ENCODE measurements at regions not wholly inside any gene's neighbourhood (a gene's known extent, or its start where the extent isn't known, plus 50 kb on each side); places are given as distances from the start of the nearest gene placed in this dataset.

DNA sequence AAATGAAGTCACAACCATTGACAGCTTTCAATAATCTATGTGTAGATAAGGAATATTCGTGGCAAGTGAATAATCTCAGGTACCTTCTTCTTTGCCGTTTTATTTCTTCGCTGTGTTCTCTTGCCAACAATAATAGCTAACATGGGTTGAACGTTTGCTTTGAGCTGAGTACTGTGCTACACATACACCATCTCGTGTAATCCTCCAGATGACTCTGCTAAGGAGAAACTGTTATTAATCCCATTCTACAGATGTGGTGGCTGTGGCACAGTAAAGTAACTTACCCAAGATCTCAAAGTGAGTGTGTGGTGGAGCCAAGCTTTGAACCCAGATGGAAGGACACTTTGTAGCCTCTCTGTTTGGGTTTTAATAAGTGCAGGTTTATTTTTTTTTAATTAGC is 179.7 kb downstream of the C9orf152 start:
- H3K9me1 ChIP-seq (replicated peaks; ENCODE audit: control insufficient read depth, extremely low read depth, insufficient read depth, low read length) = no peaks in the 10 kb centered on the region
- no peaks in the 10 kb centered on the region for H3K9me3 ChIP-seq (replicated peaks; ENCODE audit: control insufficient read depth, insufficient read depth, low read length)
- FAIRE-seq = no peak
- peak overlapping the region in 1 of 3 experiments; percentile 25 for H3K4me3 ChIP-seq (replicated peaks in 1 of 3; ENCODE audit: insufficient read depth in 1 of 3, low read depth in 1 of 3, low read length in 3 of 3)
- H3K27ac ChIP-seq (ENCODE audit: insufficient read depth, low read depth, low read length) = peak overlapping the region; percentile 97
- ChIA-PET CTCF (interaction anchor here (1.2 to 3.3 kb wide), 14 partner anchors 12 to 125 kb away, joined by 3 to 25 read pairs (median 6); no protein-coding TSS in a partner anchor), POLR2A (interaction anchor here (0.6 to 2.8 kb wide), 6 partner anchors 20 to 121 kb away, joined by 3 to 16 read pairs (median 8); no protein-coding TSS in a partner anchor)
- dilution Hi-C loops (cut with MboI; ENCODE audit: extremely low pct_ligation_motif_present, low sequenced_read_pairs) (no loop called here), intact Hi-C loops (cut with micrococcal nuclease) (no loop called here)
- H3K9ac ChIP-seq (replicated peaks; ENCODE audit: extremely low read depth, insufficient read depth, low read length) = peak overlapping the region; percentile 83
- H3K36me3 ChIP-seq (ENCODE audit: control insufficient read depth in 2 of 2, extremely low read depth in 1 of 2, insufficient read depth in 2 of 2, low read length in 2 of 2) = no peaks in the 10 kb centered on the region
- no peaks in the 10 kb centered on the region for H3K79me2 ChIP-seq (ENCODE audit: control insufficient read depth, insufficient read depth, low read length)
- TF ChIP-seq FOS (IDR thresholded peaks at IDR 0.05; ENCODE audit: borderline replicate concordance, insufficient read depth, low read length) = no peak
- no peaks in the 10 kb centered on the region for H3K27me3 ChIP-seq (ENCODE audit: control insufficient read depth in 2 of 2, insufficient read depth in 2 of 2, low read length in 2 of 2)
- no peak overlapping the region for H2AFZ ChIP-seq (ENCODE audit: low read depth, low read length)
- H3K4me2 ChIP-seq (ENCODE audit: insufficient read depth, low read length) = peak overlapping the region; percentile 69
- TSS peak; percentile 61 for BruUV-seq (replicated peaks)
- H3K4me1 ChIP-seq (ENCODE audit: control insufficient read depth, extremely low read depth, insufficient read depth, low read length) = peaks cover 55% of the 10 kb centered on the region
- no peaks in the 10 kb centered on the region for H4K20me1 ChIP-seq (replicated peaks; ENCODE audit: control insufficient read depth, extremely low read depth, insufficient read depth, low read length)
- peak; percentile 63 for DNase-seq (ENCODE audit: low read depth, low spot score)

DNA sequence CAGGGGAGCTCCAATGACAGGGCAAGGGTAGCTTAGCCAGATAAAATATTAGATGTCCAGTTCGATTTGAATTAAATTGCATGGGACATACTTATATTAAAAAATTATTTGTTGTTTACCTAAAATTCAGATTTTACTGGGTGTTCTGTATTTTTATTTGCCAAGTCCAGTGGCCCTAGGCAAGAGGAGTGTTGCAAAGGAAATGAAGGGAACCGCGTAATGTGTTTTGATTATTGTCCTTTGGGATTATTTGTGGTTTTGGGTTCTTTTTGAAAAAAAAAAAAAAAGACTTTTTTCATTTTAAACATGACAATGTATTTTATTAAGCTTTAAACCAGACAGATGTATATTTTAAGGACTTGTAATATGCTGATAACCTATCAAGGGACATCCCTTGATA is 179.3 kb downstream of the C9orf152 start:
- ChIA-PET POLR2A (interaction anchor here (1.0 to 2.8 kb wide), 7 partner anchors 12 to 121 kb away, joined by 3 to 16 read pairs (median 7); no protein-coding TSS in a partner anchor), CTCF (interaction anchor here (1.2 to 3.3 kb wide), 15 partner anchors 13 to 125 kb away, joined by 3 to 25 read pairs (median 5); no protein-coding TSS in a partner anchor)
- Histone ChIP-seq H3K4me3 (replicated peaks in 1 of 3; ENCODE audit: insufficient read depth in 1 of 3, low read depth in 1 of 3, low read length in 3 of 3) (peak overlapping the region in 1 of 3 experiments; percentile 3), H3K9ac (replicated peaks; ENCODE audit: extremely low read depth, insufficient read depth, low read length) (peak overlapping the region; percentile 83), H2AFZ (ENCODE audit: low read depth, low read length) (no peak overlapping the region), H3K9me3 (replicated peaks; ENCODE audit: control insufficient read depth, insufficient read depth, low read length) (no peaks in the 10 kb centered on the region), H3K9me1 (replicated peaks; ENCODE audit: control insufficient read depth, extremely low read depth, insufficient read depth, low read length) (no peaks in the 10 kb centered on the region), H3K27me3 (ENCODE audit: control insufficient read depth in 2 of 2, insufficient read depth in 2 of 2, low read length in 2 of 2) (no peaks in the 10 kb centered on the region), H3K79me2 (ENCODE audit: control insufficient read depth, insufficient read depth, low read length) (no peaks in the 10 kb centered on the region), H3K27ac (ENCODE audit: insufficient read depth, low read depth, low read length) (peak overlapping the region; percentile 97), H3K36me3 (ENCODE audit: control insufficient read depth in 2 of 2, extremely low read depth in 1 of 2, insufficient read depth in 2 of 2, low read length in 2 of 2) (no peaks in the 10 kb centered on the region), H3K4me2 (ENCODE audit: insufficient read depth, low read length) (peak overlapping the region; percentile 52), H4K20me1 (replicated peaks; ENCODE audit: control insufficient read depth, extremely low read depth, insufficient read depth, low read length) (no peaks in the 10 kb centered on the region), H3K4me1 (ENCODE audit: control insufficient read depth, extremely low read depth, insufficient read depth, low read length) (peaks cover 55% of the 10 kb centered on the region)
- peak; percentile 8 for DNase-seq (ENCODE audit: low read depth, low spot score)
- TF ChIP-seq JUN (IDR thresholded peaks at IDR 0.05; ENCODE audit: borderline replicate concordance, insufficient read depth, insufficient read length, low read depth) (no peak), POLR2AphosphoS5 (IDR thresholded peaks at IDR 0.05; ENCODE audit: insufficient read depth, low read depth, low read length) (no peak), MAX (IDR thresholded peaks at IDR 0.05; ENCODE audit: insufficient read depth, insufficient read length) (no peak), POLR2A (IDR thresholded peaks at IDR 0.05; ENCODE audit: low read depth, low read length) (no peak), EZH2 (IDR thresholded peaks at IDR 0.05; ENCODE audit: borderline replicate concordance, low read depth, low read length, severe bottlenecking) (no peak), CTCF (IDR thresholded peaks at IDR 0.05; ENCODE audit: extremely low read depth in 1 of 2, insufficient read depth in 1 of 2, low read depth in 1 of 2, low read length in 2 of 2) (no peak), MYC (IDR thresholded peaks at IDR 0.05; ENCODE audit: low read depth, low read length) (no peak), GATA2 (IDR thresholded peaks at IDR 0.05; ENCODE audit: insufficient read depth, insufficient read length, low read depth, low read length) (no peak), FOS (IDR thresholded peaks at IDR 0.05; ENCODE audit: borderline replicate concordance, insufficient read depth, low read length) (no peak)
- FAIRE-seq = no peak
- dilution Hi-C loops (cut with MboI; ENCODE audit: extremely low pct_ligation_motif_present, low sequenced_read_pairs) (no loop called here), intact Hi-C loops (cut with micrococcal nuclease) (loop anchor here (1.0 kb wide), 3 partner anchors 20 to 121 kb away; no protein-coding TSS in a partner anchor)
- no TSS peak for BruUV-seq (replicated peaks)

Data from endothelial cell of umbilical vein (primary cell).